Large intestine (tissue), 3 donors: ENCODE measurements at regions not wholly inside any gene's neighbourhood (a gene's known extent, or its start where the extent isn't known, plus 50 kb on each side); places are given as distances from the start of the nearest gene placed in this dataset.
"Not testable (repeated sequence)": the region's sequence is repeated elsewhere in the genome, so short reads cannot be mapped to it uniquely, and the experiment has no call there.

ENCODE experiments used
- DNase-seq, 2 donors: peaks; one replicate each; pipeline versions ENCODE4 v3.0.0 to v3.0.0-alpha.2; 2013
- H3K27ac ChIP-seq: one replicate; pipeline ENCODE4 v1.5.1; 2013; ENCODE audit warnings: low read length
- H3K27me3 ChIP-seq: 2 replicates; pipeline ENCODE4 v1.6.1; 2013; ENCODE audit warnings: low read length; ENCODE audit not compliant: control insufficient read depth, insufficient read depth
- H3K36me3 ChIP-seq: 2 replicates; pipeline ENCODE4 v1.6.1; 2013; ENCODE audit warnings: low read length; ENCODE audit not compliant: control insufficient read depth, insufficient read depth
- H3K4me1 ChIP-seq: one replicate; pipeline ENCODE4 v1.6.1; 2013; ENCODE audit warnings: low read length; ENCODE audit not compliant: control insufficient read depth, insufficient read depth
- H3K4me3 ChIP-seq: one replicate; pipeline ENCODE4 v1.5.1; 2013; ENCODE audit warnings: low read length
- H3K9me3 ChIP-seq: one replicate; pipeline ENCODE4 v1.6.1; 2013; ENCODE audit warnings: mild to moderate bottlenecking, low read depth, low read length, moderate library complexity; ENCODE audit not compliant: control insufficient read depth
- WGBS: methylation state at CpG from one replicate; pipeline ENCODE4 v1.1.5; 2013; ENCODE audit warnings: low lambda C conversion rate; ENCODE audit not compliant: insufficient coverage; 5-methylcytosine and 5-hydroxymethylcytosine counted together

- H3K9me3 ChIP-seq: no peaks in the 10 kb centered on the region
- H3K27ac ChIP-seq: no peak overlapping the region
- H3K4me3 ChIP-seq: no peak overlapping the region
- no peaks in the 10 kb centered on the region for H3K4me1 ChIP-seq
- WGBS: 80% methylated on average over 2 of the region's 4 CpGs
- DNase-seq: no peak
- H3K36me3 ChIP-seq: no peaks in the 10 kb centered on the region
- no peaks in the 10 kb centered on the region for H3K27me3 ChIP-seq
Observed at GRCh38 chr2:194553980-194554379, 1103.0 kb upstream of the SLC39A10 start.

DNA sequence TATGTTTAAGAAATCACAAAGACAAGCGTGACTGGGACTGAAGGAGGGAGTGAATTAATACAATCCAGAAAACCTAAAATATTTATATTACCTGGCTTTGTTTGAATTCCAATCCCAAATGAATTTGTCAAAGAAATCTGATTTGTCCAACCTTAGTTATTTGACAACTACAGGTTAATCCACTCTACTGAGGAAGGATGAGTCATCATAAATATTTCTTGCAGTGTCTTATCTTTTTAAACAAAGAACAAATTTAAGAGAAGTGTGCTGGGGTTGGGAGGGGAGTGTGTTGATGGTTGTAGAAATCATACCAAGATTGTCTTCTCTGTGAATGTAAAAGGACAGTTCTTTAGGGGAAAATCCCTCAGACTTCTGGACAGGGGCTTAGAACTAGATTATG is 1106.3 kb upstream of the SLC39A10 start:
- Histone ChIP-seq H3K36me3 (no peaks in the 10 kb centered on the region), H3K4me3 (no peak overlapping the region), H3K27ac (no peak overlapping the region), H3K4me1 (no peaks in the 10 kb centered on the region), H3K9me3 (no peaks in the 10 kb centered on the region), H3K27me3 (no peaks in the 10 kb centered on the region)
- WGBS: 83% methylated on average over 1 of the region's 1 CpG
- DNase-seq: no peak

- DNase-seq: no peak
- WGBS: 28% methylated on average over 2 of the region's 2 CpGs
- H3K36me3 ChIP-seq: no peaks in the 10 kb centered on the region
- no peak overlapping the region for H3K4me3 ChIP-seq
- no peaks in the 10 kb centered on the region for H3K4me1 ChIP-seq
- H3K9me3 ChIP-seq: no peaks in the 10 kb centered on the region
- no peaks in the 10 kb centered on the region for H3K27me3 ChIP-seq
- no peak overlapping the region for H3K27ac ChIP-seq
Observed at GRCh38 chr2:194549387-194549786, 1107.6 kb upstream of the SLC39A10 start.

GRCh38 chr2:194545978-194546377 is 1111.0 kb upstream of the SLC39A10 start:
- Histone ChIP-seq H3K36me3 (no peaks in the 10 kb centered on the region), H3K4me1 (no peaks in the 10 kb centered on the region), H3K27ac (no peak overlapping the region), H3K4me3 (no peak overlapping the region), H3K27me3 (no peaks in the 10 kb centered on the region), H3K9me3 (no peaks in the 10 kb centered on the region)
- DNase-seq: no peak
- WGBS: 100% methylated on average over 1 of the region's 1 CpG

- no peaks in the 10 kb centered on the region for H3K4me1 ChIP-seq
- H3K4me3 ChIP-seq: no peak overlapping the region
- H3K27me3 ChIP-seq: no peaks in the 10 kb centered on the region
- no peak overlapping the region for H3K27ac ChIP-seq
- H3K36me3 ChIP-seq: no peaks in the 10 kb centered on the region
- H3K9me3 ChIP-seq: no peaks in the 10 kb centered on the region
- peak in 1 of 2 donors; percentile 2 for DNase-seq
Observed at GRCh38 chr2:194539425-194539824, 1117.6 kb upstream of the SLC39A10 start.

GRCh38 chr2:194526121-194526520 is 1130.9 kb upstream of the SLC39A10 start:
- H3K27me3 ChIP-seq: no peaks in the 10 kb centered on the region
- H3K4me3 ChIP-seq: no peak overlapping the region
- H3K27ac ChIP-seq: no peak overlapping the region
- H3K9me3 ChIP-seq: no peaks in the 10 kb centered on the region
- no peaks in the 10 kb centered on the region for H3K4me1 ChIP-seq
- DNase-seq: no peak
- no peaks in the 10 kb centered on the region for H3K36me3 ChIP-seq

- Histone ChIP-seq H3K9me3 (no peaks in the 10 kb centered on the region), H3K4me1 (no peaks in the 10 kb centered on the region), H3K27ac (no peak overlapping the region), H3K36me3 (no peaks in the 10 kb centered on the region), H3K27me3 (no peaks in the 10 kb centered on the region), H3K4me3 (no peak overlapping the region)
- 86% methylated on average over 1 of the region's 2 CpGs for WGBS
- no peak for DNase-seq
Observed at GRCh38 chr2:194514281-194514680, 1142.7 kb upstream of the SLC39A10 start.

DNA sequence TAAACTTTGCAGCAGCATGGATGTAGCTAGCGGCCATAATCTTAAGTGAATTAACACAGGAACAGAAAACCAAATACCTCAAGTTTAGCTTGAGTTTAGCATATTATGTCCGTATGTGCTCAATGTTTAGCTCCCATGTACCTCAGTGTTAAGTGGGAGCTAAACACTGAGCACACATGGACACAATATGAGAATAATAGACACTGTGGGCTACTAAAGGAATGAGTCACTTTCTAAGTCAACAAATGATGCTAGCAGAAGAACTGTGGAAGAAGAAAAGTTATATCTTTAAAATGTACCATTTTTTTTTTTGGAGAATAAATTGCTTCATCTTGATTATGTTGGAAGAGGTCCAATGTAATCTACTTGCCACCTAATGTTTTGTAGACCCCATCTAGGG is 1146.0 kb upstream of the SLC39A10 start:
- H3K27ac ChIP-seq, H3K36me3 ChIP-seq, H3K4me3 ChIP-seq, DNase-seq, H3K27me3 ChIP-seq, H3K4me1 ChIP-seq, H3K9me3 ChIP-seq: not testable (repeated sequence)
- no CpG with 5 or more reads among the region's 2 CpGs for WGBS

DNA sequence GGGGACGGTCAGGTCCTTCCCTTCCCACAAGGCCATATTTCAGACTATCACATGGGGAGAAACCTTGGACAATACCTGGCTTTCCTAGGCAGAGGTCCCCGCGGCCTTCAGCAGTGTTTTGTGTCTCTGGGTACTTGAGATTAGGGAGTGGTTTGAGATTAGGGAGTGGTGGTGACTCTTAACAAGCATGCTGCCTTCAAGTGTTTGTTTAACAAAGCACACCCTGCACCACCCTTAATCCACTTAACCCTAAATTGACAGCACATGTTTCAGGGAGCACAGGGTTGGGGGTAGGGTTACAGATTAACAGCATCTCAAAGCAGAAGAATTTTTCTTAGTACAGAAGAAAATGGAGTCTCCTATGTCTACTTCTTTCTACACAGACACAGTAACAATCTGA is 1152.2 kb upstream of the SLC39A10 start:
- H3K27ac ChIP-seq, H3K36me3 ChIP-seq, H3K9me3 ChIP-seq, H3K4me1 ChIP-seq, H3K4me3 ChIP-seq, H3K27me3 ChIP-seq, DNase-seq: not testable (repeated sequence)
- WGBS: no CpG with 5 or more reads among the region's 3 CpGs

DNA sequence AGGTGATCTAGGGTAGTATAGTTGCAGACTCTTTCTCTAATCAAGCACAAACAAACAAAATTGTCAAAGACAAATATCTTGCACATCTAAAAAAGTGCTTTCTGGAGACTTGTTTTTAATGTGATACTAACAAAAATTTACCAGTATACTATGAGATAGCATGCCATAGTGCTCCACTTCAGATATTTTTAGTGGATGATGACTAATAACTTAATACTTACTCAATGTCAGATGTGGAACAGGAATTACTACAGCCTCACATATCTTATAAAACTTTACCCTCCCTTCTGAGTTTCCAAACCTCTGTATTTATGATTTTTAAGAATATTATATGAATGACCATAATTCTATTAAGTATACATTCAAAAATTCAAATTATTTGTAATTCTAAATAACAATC is 1162.0 kb upstream of the SLC39A10 start:
- no peaks in the 10 kb centered on the region for H3K27me3 ChIP-seq
- no peak overlapping the region for H3K27ac ChIP-seq
- no peaks in the 10 kb centered on the region for H3K36me3 ChIP-seq
- DNase-seq: no peak
- H3K9me3 ChIP-seq: no peaks in the 10 kb centered on the region
- no peaks in the 10 kb centered on the region for H3K4me1 ChIP-seq
- H3K4me3 ChIP-seq: no peak overlapping the region

DNA sequence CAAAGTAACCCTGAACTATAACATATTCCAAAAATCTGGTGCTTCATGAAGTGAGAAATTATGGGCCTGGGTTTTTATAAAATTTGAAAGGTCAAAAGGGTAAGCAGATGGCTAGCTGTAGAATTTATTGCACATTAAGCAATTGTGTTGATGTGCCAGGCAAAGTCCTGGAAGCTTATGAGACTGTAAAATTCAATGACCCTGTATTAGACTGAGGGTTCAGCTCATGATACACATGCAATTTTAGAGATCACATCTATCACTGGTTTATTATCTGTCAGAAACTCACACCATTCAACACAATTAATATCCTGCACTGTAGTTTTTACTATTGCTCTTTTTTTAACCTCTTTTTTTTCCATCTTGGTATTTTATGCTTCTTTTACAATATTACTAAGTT is 1162.6 kb upstream of the SLC39A10 start:
- Histone ChIP-seq H3K27me3 (no peaks in the 10 kb centered on the region), H3K27ac (no peak overlapping the region), H3K4me3 (no peak overlapping the region), H3K36me3 (no peaks in the 10 kb centered on the region), H3K9me3 (no peaks in the 10 kb centered on the region), H3K4me1 (no peaks in the 10 kb centered on the region)
- DNase-seq: no peak
